ENCODE measurements at regions not wholly inside any gene's neighbourhood (a gene's known extent, or its start where the extent isn't known, plus 50 kb on each side); places are given as distances from the start of the nearest gene placed in this dataset.

DNA sequence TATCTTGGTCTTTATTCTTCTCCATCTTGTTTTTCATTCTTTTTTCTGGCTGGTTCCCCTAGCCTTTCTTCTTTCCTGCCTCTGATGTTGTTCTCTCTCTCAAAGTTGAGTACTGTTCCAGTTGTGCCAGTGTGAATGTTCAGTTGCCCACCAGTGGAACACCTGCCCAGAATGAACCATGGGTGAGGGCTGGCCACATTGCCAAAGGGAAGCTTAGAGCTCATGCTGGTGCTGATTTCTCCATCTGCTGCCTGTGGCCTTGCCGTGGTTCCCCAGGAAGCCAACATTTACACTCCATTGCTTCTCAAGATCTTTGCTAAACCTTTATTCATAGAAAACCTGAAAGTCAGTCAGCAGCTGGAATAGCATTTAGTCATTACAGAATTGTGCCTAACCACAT is 99.1 kb upstream of the MC2R start:
- Mint-ChIP-seq H3K27ac (ENCODE audit: unreplicated experiment) (no peak overlapping the region), H3K4me1 (ENCODE audit: unreplicated experiment) (no peaks in the 10 kb centered on the region), H3K36me3 (ENCODE audit: low read depth, unreplicated experiment) (peaks cover 5% of the 10 kb centered on the region), H3K4me3 (ENCODE audit: unreplicated experiment) (no peak overlapping the region), H3K27me3 (ENCODE audit: unreplicated experiment) (peaks cover 2% of the 10 kb centered on the region), H3K9me3 (ENCODE audit: unreplicated experiment) (peaks cover 6% of the 10 kb centered on the region)
- no peak for DNase-seq (ENCODE audit: low spot score)
- TF ChIP-seq, protein P1, sequence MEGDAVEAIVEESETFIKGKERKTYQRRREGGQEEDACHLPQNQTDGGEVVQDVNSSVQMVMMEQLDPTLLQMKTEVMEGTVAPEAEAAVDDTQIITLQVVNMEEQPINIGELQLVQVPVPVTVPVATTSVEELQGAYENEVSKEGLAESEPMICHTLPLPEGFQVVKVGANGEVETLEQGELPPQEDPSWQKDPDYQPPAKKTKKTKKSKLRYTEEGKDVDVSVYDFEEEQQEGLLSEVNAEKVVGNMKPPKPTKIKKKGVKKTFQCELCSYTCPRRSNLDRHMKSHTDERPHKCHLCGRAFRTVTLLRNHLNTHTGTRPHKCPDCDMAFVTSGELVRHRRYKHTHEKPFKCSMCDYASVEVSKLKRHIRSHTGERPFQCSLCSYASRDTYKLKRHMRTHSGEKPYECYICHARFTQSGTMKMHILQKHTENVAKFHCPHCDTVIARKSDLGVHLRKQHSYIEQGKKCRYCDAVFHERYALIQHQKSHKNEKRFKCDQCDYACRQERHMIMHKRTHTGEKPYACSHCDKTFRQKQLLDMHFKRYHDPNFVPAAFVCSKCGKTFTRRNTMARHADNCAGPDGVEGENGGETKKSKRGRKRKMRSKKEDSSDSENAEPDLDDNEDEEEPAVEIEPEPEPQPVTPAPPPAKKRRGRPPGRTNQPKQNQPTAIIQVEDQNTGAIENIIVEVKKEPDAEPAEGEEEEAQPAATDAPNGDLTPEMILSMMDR (IDR thresholded peaks at IDR 0.05; ENCODE audit: unreplicated experiment): no peak

DNA sequence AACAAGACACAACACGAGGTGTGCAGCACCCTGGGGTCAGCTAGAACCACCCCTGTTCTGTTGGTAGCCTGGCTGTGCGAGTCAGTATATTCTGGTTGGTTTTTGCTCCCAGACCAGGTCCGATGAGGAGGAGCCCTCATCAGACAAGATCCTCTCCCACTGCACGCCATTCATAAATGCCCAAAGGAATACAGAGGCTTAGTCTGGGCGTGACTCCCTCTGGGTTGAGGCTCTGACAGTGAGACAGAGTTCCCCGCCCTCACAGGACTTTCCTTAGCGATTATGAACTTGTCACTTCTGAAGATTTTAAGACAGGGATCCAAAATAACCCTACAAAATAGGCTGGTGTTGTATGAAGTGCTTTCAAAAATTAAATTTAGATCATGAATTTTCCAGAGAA is 85.5 kb upstream of the MC2R start:
- no peak for DNase-seq (ENCODE audit: low spot score)
- no peak overlapping the region for H3K4me3 Mint-ChIP-seq (ENCODE audit: unreplicated experiment)
- H3K9me3 Mint-ChIP-seq (ENCODE audit: unreplicated experiment): no peaks in the 10 kb centered on the region
- H3K4me1 Mint-ChIP-seq (ENCODE audit: unreplicated experiment): no peaks in the 10 kb centered on the region
- TF ChIP-seq, protein P1 (IDR thresholded peaks at IDR 0.05; ENCODE audit: unreplicated experiment): no peak
- no peak overlapping the region for H3K27ac Mint-ChIP-seq (ENCODE audit: unreplicated experiment)
- H3K27me3 Mint-ChIP-seq (ENCODE audit: unreplicated experiment): peaks cover 2% of the 10 kb centered on the region
- H3K36me3 Mint-ChIP-seq (ENCODE audit: low read depth, unreplicated experiment): no peaks in the 10 kb centered on the region

DNA sequence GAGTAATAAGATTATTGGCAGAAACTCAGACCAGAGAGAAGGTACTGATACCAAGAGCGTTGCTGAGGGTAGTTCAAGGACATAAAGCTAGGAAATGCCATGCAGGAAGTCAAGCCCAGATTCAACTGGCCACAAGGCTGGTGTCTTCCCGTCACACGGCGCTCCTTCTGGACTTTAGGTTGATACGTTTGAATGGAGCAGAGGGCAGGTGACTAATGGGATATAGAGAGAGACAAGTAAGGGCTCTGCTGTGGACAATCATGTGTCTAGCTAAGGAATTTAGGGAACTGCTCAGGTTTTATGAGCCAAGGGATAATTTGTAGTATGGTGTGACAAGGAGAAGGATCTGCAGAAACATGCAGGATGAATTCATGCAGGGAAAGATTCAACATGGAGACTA is 83.9 kb upstream of the MC2R start:
- no peaks in the 10 kb centered on the region for H3K36me3 Mint-ChIP-seq (ENCODE audit: low read depth, unreplicated experiment)
- no peak overlapping the region for H3K27ac Mint-ChIP-seq (ENCODE audit: unreplicated experiment)
- TF ChIP-seq, protein P1 (IDR thresholded peaks at IDR 0.05; ENCODE audit: unreplicated experiment): no peak
- no peaks in the 10 kb centered on the region for H3K4me1 Mint-ChIP-seq (ENCODE audit: unreplicated experiment)
- no peaks in the 10 kb centered on the region for H3K27me3 Mint-ChIP-seq (ENCODE audit: unreplicated experiment)
- H3K4me3 Mint-ChIP-seq (ENCODE audit: unreplicated experiment): no peak overlapping the region
- DNase-seq (ENCODE audit: low spot score): no peak
- no peaks in the 10 kb centered on the region for H3K9me3 Mint-ChIP-seq (ENCODE audit: unreplicated experiment)

DNA sequence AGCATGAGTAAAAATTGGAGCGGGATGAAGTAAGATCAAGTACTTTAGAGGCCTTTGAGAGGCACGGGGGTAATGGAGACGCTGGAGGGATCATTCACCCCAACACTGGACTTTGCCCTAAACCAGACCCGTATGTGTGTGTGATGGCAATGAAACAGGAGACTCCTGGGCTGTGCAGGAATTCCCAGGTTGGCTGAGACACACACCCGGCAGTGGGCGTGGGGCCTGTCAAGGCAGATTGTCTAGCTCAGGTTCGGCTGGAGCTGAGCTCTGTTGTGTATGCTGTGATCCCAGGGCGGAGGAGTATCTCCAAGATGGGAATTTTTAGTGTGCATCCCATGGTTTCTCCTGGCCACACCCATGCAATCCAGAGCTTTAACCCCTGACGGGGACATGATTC is 83.2 kb upstream of the MC2R start:
- Mint-ChIP-seq H3K4me1 (ENCODE audit: unreplicated experiment) (no peaks in the 10 kb centered on the region), H3K4me3 (ENCODE audit: unreplicated experiment) (no peak overlapping the region), H3K27me3 (ENCODE audit: unreplicated experiment) (no peaks in the 10 kb centered on the region), H3K27ac (ENCODE audit: unreplicated experiment) (no peak overlapping the region), H3K36me3 (ENCODE audit: low read depth, unreplicated experiment) (no peaks in the 10 kb centered on the region), H3K9me3 (ENCODE audit: unreplicated experiment) (no peaks in the 10 kb centered on the region)
- TF ChIP-seq, protein P1 (IDR thresholded peaks at IDR 0.05; ENCODE audit: unreplicated experiment): no peak
- no peak for DNase-seq (ENCODE audit: low spot score)

DNA sequence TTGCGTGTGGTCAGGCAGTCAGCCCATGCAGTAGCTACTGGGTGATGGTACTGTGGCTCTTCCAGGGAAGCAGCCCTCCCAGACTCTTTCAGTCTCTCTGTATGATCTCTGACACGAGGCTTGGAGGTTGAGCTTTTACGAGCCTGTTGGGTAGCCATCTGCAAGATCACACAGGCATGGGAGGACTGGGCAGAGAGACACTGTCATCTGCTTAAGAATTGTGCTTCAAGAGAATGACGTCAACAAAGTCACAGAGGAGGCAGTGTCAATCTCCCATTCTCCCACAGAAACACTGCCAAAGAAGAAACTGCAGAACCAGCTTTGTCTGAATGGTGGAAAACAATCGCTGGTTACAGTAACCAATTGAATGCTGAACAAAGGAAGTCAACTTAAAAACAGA is 78.4 kb upstream of the MC2R start:
- DNase-seq (ENCODE audit: low spot score): no peak
- H3K27ac Mint-ChIP-seq (ENCODE audit: unreplicated experiment): no peak overlapping the region
- H3K27me3 Mint-ChIP-seq (ENCODE audit: unreplicated experiment): peaks cover 5% of the 10 kb centered on the region
- H3K4me1 Mint-ChIP-seq (ENCODE audit: unreplicated experiment): no peaks in the 10 kb centered on the region
- no peaks in the 10 kb centered on the region for H3K36me3 Mint-ChIP-seq (ENCODE audit: low read depth, unreplicated experiment)
- H3K4me3 Mint-ChIP-seq (ENCODE audit: unreplicated experiment): no peak overlapping the region
- no peaks in the 10 kb centered on the region for H3K9me3 Mint-ChIP-seq (ENCODE audit: unreplicated experiment)
- TF ChIP-seq, protein P1 (IDR thresholded peaks at IDR 0.05; ENCODE audit: unreplicated experiment): no peak

Data from endothelial cell (in vitro differentiated cells).